ENCODE measurements at regions not wholly inside any gene's neighbourhood (a gene's known extent, or its start where the extent isn't known, plus 50 kb on each side); places are given as distances from the start of the nearest gene placed in this dataset.

DNA sequence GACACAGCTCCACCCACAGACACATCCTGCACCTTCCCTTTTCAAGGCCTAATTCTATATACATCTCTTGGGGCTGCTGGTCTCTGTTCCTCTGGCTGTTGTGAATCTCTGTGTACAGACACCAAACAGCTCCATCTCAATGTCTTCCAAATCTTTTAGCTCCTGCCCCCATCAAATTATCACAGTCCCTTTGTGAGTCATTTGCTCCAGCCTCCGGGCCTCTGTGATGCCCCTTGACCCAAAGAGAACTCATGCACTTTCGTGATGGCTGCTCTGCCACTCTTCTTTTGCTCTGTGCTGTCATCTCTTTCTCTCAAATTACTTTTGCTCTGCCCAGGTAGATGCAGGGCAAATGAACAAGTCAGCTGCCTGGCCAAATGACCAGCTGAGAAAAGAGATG lies 369.0 kb upstream of the CDIN1 start:
- TF ChIP-seq ZFX (IDR thresholded peaks at IDR 0.05; ENCODE audit: borderline replicate concordance) = no peak
- TF ChIP-seq, protein P1, sequence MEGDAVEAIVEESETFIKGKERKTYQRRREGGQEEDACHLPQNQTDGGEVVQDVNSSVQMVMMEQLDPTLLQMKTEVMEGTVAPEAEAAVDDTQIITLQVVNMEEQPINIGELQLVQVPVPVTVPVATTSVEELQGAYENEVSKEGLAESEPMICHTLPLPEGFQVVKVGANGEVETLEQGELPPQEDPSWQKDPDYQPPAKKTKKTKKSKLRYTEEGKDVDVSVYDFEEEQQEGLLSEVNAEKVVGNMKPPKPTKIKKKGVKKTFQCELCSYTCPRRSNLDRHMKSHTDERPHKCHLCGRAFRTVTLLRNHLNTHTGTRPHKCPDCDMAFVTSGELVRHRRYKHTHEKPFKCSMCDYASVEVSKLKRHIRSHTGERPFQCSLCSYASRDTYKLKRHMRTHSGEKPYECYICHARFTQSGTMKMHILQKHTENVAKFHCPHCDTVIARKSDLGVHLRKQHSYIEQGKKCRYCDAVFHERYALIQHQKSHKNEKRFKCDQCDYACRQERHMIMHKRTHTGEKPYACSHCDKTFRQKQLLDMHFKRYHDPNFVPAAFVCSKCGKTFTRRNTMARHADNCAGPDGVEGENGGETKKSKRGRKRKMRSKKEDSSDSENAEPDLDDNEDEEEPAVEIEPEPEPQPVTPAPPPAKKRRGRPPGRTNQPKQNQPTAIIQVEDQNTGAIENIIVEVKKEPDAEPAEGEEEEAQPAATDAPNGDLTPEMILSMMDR (IDR thresholded peaks at IDR 0.05) = no peak
- no peak overlapping the region for H3K27ac ChIP-seq

DNA sequence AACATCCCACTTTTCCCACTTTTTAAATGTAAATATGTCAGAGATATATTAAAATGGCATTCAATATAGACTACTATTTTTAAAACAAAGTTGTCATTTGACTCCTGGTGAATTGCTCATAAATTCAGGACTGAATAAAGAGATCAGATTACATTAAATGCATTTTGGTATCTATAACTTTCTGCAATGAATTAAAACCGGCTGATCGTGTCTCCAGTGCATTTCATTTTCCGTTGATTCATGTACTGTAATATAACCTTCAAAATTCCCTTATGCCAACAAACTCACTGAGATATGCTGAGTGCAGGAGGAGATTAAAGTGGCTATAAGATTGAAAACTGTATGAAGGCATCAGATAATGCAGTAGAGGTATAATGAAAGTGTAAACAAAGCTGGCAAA lies 361.1 kb upstream of the CDIN1 start:
- TF ChIP-seq ZFX (IDR thresholded peaks at IDR 0.05; ENCODE audit: borderline replicate concordance) = no peak
- TF ChIP-seq, protein P1 (IDR thresholded peaks at IDR 0.05) = no peak

DNA sequence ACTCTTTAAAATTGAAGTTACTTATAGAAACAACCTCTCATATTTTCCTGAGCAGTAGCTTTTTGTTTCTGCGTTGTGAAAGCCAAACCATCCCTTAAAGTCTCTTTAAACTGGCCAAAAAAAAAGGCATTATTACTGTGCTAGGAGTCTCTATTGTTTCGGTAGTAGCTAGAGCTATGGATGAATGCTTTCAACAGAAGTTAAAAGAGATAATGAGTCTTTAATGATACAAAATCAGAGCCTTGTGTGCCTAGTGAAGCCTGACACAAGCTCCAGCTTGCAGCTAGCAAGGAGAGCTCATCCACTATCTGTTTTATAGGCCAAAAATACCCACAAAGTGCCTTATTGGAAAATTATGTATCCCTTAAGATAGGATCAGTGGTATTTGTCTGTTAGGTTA lies 360.4 kb upstream of the CDIN1 start:
- no peak overlapping the region for H3K27ac ChIP-seq
- TF ChIP-seq, protein P1 (IDR thresholded peaks at IDR 0.05) = no peak
- no peak for TF ChIP-seq ZFX (IDR thresholded peaks at IDR 0.05; ENCODE audit: borderline replicate concordance)

More for the DNA sequence above, 361.1 kb upstream of the CDIN1 start:
- no peak overlapping the region for H3K27ac ChIP-seq

DNA sequence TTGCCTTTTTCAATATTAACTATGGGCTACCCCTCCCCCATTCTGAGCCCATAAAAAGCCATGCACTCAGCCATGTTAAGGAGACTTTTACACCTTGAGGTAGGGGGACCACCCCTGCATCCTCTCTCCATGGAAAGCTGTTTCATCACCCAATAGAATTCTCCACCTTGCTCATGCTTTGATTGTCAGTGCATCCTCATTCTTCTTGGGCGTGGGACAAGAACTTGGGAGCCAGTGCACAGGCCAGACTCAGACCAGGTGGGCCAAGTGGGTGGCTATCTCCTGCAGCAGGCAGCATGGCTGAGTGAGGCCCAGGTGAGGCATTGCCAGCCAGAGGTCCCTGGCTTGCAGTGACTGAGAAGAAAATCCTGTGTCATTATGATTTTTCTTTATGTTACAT lies 357.4 kb upstream of the CDIN1 start:
- H3K27ac ChIP-seq = no peak overlapping the region
- TF ChIP-seq ZFX (IDR thresholded peaks at IDR 0.05; ENCODE audit: borderline replicate concordance) = no peak

DNA sequence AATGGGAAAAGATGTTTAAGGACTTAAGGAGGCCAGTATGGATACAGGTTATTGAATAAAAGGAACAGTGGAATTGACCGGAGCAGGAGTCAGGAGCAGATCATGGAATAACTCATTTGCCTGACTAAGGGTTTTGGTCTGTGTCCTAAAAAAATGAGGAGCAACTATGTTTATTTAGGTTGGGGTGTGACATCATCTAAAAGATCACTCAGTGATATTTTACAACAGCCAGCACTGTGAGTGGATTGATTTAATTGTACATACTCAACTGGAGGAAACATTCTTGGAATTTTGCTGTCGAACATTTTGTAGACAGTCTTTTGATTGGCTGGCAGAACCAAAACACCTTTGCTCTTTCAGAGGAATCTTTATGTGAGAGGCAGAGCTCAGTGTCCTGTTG lies 348.6 kb upstream of the CDIN1 start:
- TF ChIP-seq ZFX (IDR thresholded peaks at IDR 0.05; ENCODE audit: borderline replicate concordance) = no peak
- TF ChIP-seq, protein P1 (IDR thresholded peaks at IDR 0.05) = no peak
- H3K27ac ChIP-seq = no peak overlapping the region

DNA sequence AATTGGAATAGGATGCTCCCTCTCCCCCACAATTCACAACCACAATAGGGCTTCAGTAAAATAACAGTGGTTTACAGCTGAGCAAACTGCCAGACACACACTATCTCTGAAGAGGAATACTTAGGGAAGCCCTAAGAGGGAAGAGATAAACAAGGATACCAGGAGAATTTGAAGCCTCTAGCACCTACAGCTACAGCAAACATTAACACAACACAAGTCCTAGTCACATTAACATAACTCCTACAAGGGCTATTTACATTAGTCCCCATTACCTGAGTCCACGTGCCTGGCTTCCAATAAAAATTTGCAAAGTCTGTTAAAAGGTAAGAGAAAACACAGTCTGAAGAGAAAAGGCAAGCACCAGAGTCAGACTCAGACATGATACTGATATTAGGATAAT lies 346.9 kb upstream of the CDIN1 start:
- H3K27ac ChIP-seq = no peak overlapping the region

DNA sequence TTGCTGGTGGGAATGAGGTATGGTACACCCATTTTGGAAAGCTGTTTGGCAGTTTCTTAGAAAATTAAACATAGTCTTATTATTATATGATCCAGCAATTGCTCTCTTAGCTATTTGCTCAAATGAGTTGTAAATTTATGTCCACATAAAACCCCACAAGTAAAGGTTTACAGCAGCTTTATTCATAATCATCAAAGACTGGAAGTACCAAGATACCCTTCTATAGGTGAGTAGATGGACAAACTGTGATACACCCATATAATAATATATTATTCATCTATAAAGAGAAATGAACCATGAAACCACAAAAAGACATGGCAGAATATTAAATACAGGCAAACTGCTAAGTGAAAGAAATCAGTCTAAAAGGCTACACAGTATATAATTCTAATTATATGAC lies 344.7 kb upstream of the CDIN1 start:
- no peak for TF ChIP-seq ZFX (IDR thresholded peaks at IDR 0.05; ENCODE audit: borderline replicate concordance)
- TF ChIP-seq, protein P1 (IDR thresholded peaks at IDR 0.05) = no peak
- H3K27ac ChIP-seq = no peak overlapping the region

More for the DNA sequence above, 346.9 kb upstream of the CDIN1 start:
- TF ChIP-seq ZFX (IDR thresholded peaks at IDR 0.05; ENCODE audit: borderline replicate concordance) = no peak
- TF ChIP-seq, protein P1 (IDR thresholded peaks at IDR 0.05) = no peak

DNA sequence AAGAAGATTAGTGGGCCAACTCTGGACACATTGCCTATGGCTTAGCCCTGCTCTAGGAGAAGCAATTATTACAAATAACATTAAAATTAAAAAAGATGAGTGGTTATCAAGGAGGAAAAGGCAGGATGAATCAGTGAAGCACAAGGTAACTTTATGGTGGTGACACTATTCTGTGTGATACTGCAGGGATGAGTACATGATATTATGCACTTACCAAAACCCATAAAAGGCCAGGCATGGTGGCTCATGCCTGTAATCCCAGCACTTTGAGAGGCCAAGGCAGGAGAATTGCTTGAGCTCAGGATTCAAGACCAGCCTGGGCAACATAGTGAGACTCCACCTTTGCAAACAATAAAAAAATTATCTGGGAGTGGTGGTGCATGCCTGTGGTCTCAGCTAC lies 344.3 kb upstream of the CDIN1 start:
- H3K27ac ChIP-seq = no peak overlapping the region
- TF ChIP-seq, protein P1 (IDR thresholded peaks at IDR 0.05) = no peak
- TF ChIP-seq ZFX (IDR thresholded peaks at IDR 0.05; ENCODE audit: borderline replicate concordance) = no peak

Data from 22Rv1 (cell line).